HG02588 (cell line): ENCODE measurements at regions not wholly inside any gene's neighbourhood (a gene's known extent, or its start where the extent isn't known, plus 50 kb on each side); places are given as distances from the start of the nearest gene placed in this dataset.
"Not testable (repeated sequence)": the region's sequence is repeated elsewhere in the genome, so short reads cannot be mapped to it uniquely, and the experiment has no call there.

Source experiments
- ATAC-seq: cut with Tn5 transposase; IDR thresholded peaks from one replicate; pipeline ENCODE4 v1.9.1; 2021; ENCODE audit warnings: mild to moderate bottlenecking, moderate library complexity; ENCODE audit not compliant: unreplicated experiment

- ATAC-seq = no peak
These were observed 567.3 kb upstream of the KLF4 start for GRCh38 chr9:108056805-108057386.

GRCh38 chr9:108056084-108056804 is 566.7 kb upstream of the KLF4 start:
- ATAC-seq = no peak

GRCh38 chr9:108054131-108054630 is 564.6 kb upstream of the KLF4 start:
- ATAC-seq = no peak

- ATAC-seq = no peak
These were observed 564.0 kb upstream of the KLF4 start for GRCh38 chr9:108053555-108054061.

- no peak for ATAC-seq
These were observed 563.0 kb upstream of the KLF4 start for GRCh38 chr9:108052431-108053080.

- no peak for ATAC-seq
These were observed 561.3 kb upstream of the KLF4 start for GRCh38 chr9:108050894-108051293.

- no peak for ATAC-seq
These were observed 560.3 kb upstream of the KLF4 start for GRCh38 chr9:108049671-108050494.

- ATAC-seq = no peak
These were observed 559.5 kb upstream of the KLF4 start for GRCh38 chr9:108049026-108049607.

- no peak for ATAC-seq
These were observed 558.9 kb upstream of the KLF4 start for GRCh38 chr9:108048406-108049025.

GRCh38 chr9:108047777-108048176 is 558.2 kb upstream of the KLF4 start:
- not testable (repeated sequence) for ATAC-seq

GRCh38 chr9:108047264-108047663 is 557.7 kb upstream of the KLF4 start:
- no peak for ATAC-seq

- ATAC-seq = no peak
These were observed 556.3 kb upstream of the KLF4 start for GRCh38 chr9:108045851-108046250.

- no peak for ATAC-seq
These were observed 554.0 kb upstream of the KLF4 start for GRCh38 chr9:108043585-108043984.

GRCh38 chr9:108041551-108041950 is 552.0 kb upstream of the KLF4 start:
- no peak for ATAC-seq

- ATAC-seq = no peak
These were observed 551.2 kb upstream of the KLF4 start for GRCh38 chr9:108040783-108041182.

GRCh38 chr9:108039493-108039892 is 549.9 kb upstream of the KLF4 start:
- no peak for ATAC-seq

GRCh38 chr9:108039012-108039411 is 549.4 kb upstream of the KLF4 start:
- ATAC-seq = no peak

GRCh38 chr9:108035487-108035886 is 545.9 kb upstream of the KLF4 start:
- ATAC-seq = no peak

- no peak for ATAC-seq
These were observed 544.7 kb upstream of the KLF4 start for GRCh38 chr9:108033976-108034964.
